ENCODE measurements at regions not wholly inside any gene's neighbourhood (a gene's known extent, or its start where the extent isn't known, plus 50 kb on each side); places are given as distances from the start of the nearest gene placed in this dataset.
"Not testable (repeated sequence)": the region's sequence is repeated elsewhere in the genome, so short reads cannot be mapped to it uniquely, and the experiment has no call there.

GRCh38 chr4:130812117-130812765, 1716.3 kb downstream of the C4orf33 start:
- no peak for DNase-seq (ENCODE audit: low read depth)

DNA sequence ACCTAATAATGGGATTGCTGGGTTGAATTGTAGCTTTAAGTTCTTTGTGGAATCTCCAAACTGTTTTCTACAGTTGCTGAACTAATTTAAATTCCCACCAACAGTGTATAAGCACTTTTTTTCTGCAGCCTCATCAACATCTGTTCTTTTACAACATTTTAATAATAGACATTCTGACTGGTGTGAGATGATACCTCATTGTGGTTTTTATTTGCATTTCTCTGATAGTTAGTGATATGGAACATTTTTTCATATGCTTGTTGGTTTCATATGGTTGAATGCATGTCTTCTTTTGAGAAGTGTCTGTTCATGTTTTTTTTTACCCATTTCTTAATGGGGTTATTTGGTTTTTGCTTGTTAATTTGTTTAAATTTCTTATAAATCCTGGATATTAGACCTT, 1718.9 kb downstream of the C4orf33 start:
- DNase-seq (ENCODE audit: low read depth) = no peak

DNA sequence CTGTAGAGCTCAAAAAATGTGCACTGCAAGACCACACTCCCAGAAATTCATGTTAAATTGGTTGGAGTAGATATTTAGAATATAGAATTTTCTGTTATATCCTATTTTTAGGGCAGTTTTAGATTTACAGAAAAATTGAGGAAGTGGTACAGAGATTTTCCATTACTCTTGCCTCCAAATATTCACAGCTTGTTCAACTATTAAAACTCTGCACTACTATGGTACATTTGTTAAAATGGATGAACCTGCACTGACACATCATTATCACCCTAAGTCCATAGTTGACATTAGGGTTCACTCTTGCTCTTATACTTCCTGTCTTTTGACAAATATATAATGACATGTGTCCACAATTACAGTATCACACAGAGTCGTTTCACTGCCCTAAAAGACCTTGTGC, 1724.5 kb downstream of the C4orf33 start:
- no peak for DNase-seq (ENCODE audit: low read depth)

- no peak for DNase-seq (ENCODE audit: low read depth)
Observed at GRCh38 chr4:130825284-130825683, 1729.3 kb downstream of the C4orf33 start.

- DNase-seq (ENCODE audit: low read depth) = no peak
Observed at GRCh38 chr4:130850019-130850524, 1754.1 kb downstream of the C4orf33 start.

DNA sequence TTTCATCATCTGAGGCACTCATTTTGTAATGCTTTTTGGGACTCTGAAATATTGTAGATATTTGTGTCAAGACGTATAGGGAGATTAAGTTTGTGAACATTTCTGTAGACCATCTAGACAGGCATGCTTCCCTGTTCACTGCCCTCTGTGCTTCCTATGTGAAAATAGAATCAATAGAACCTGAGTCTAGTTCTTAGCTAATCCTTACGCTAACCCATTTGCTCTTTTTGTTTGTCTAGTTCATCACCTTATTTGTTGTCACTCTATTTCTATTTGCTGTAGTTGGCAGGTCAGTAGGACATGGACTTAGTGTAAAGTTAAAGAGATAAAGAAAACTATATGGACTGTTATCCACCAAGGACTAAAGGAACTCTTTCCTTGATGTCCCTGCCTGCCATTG, 1755.2 kb downstream of the C4orf33 start:
- no peak for DNase-seq (ENCODE audit: low read depth)

GRCh38 chr4:130851932-130852331, 1756.0 kb downstream of the C4orf33 start:
- DNase-seq (ENCODE audit: low read depth) = no peak

- no peak for DNase-seq (ENCODE audit: low read depth)
Observed at GRCh38 chr4:130855533-130855932, 1759.6 kb downstream of the C4orf33 start.

- no peak for DNase-seq (ENCODE audit: low read depth)
Observed at GRCh38 chr4:130859991-130860390, 1764.0 kb downstream of the C4orf33 start.

DNA sequence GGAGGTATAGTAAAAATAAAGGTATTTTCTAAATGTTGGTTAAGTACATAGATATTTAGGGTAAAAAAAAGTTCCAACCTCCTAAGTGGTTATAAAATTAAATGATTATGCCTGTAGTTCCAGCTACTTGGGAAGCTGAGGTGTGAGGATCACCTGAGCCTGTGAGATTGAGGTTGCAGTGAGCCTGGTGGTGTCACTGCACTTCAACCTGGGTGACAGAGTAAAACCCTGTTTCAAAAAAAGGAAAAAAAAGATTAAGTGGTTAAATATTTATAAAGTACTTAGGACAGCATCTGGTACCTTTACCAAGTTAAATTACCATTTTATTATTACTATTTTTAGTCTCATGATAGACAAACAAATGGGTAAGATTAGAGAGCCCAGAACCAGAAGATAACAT, 1801.0 kb downstream of the C4orf33 start:
- DNase-seq (ENCODE audit: low read depth) = no peak

GRCh38 chr4:130901321-130901720, 1805.4 kb downstream of the C4orf33 start:
- DNase-seq (ENCODE audit: low read depth) = no peak

GRCh38 chr4:130922955-130923354, 1827.0 kb downstream of the C4orf33 start:
- DNase-seq (ENCODE audit: low read depth) = no peak

DNA sequence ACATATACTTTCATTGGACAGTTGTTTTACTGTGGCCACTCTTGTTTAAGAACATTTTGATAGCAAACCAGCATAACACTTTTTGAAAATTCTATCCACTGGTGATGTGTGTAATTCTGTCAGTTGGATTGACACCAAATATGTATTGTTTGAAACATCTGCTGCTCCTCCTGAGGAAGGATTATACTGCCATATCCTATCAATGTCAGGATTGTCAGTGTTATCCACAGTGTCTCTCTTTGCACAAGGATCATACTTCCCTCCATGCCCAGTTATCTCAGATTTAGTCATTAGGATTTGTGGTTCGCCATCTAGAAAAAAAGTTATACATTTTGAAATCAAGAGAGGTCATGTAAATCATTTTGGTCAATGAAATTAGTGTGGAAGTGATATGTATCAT, 1859.6 kb downstream of the C4orf33 start:
- DNase-seq (ENCODE audit: low read depth) = no peak

DNA sequence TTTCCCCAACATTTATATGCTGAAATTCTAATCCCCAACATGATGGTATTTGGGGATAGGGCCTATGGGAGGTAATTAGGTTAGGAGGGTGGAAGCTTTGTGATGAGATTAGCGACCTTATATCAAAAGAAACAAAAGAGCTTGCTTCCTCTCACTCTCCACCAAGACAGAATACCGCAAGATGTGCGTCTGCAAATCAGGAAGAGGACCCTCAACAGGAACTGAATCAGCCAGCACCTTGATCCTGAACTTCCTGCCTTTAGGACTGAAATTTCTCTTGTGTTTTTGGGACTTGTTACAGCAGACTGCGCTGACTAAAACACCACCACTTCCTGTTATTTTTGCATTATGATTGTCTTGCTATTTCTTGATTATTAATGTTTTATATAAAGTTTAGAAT, 1889.4 kb downstream of the C4orf33 start:
- no peak for DNase-seq (ENCODE audit: low read depth)

- DNase-seq (ENCODE audit: low read depth) = no peak
Observed at GRCh38 chr4:130995988-130996387, 1900.0 kb downstream of the C4orf33 start.

- no peak for DNase-seq (ENCODE audit: low read depth)
Observed at GRCh38 chr4:131001371-131001770, 1905.4 kb downstream of the C4orf33 start.

- DNase-seq (ENCODE audit: low read depth) = no peak
Observed at GRCh38 chr4:131002132-131002531, 1906.2 kb downstream of the C4orf33 start.

- no peak for DNase-seq (ENCODE audit: low read depth)
Observed at GRCh38 chr4:131006388-131006787, 1910.4 kb downstream of the C4orf33 start.

DNA sequence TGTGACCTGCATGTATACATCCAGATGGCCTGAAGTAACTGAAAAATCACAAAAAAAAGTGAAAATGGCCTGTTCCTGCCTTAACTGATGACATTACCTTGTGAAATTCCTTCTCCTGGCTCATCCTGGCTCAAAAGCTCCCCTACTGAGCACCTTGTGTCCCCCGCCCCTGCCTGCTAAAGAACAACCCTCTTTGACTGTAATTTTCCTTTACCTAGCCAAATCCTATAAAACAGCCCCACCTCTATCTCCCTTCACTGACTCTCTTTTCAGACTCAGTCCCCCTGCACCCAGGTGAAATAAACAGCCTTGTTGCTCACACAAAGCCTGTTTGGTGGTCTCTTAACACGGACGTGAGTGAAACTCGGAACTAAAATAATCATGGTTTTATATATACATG, 1916.0 kb downstream of the C4orf33 start:
- DNase-seq (ENCODE audit: low read depth) = not testable (repeated sequence)

- DNase-seq (ENCODE audit: low read depth) = no peak
Observed at GRCh38 chr4:131013226-131013625, 1917.3 kb downstream of the C4orf33 start.

GRCh38 chr4:131026771-131027170, 1930.8 kb downstream of the C4orf33 start:
- no peak for DNase-seq (ENCODE audit: low read depth)

GRCh38 chr4:131044368-131044767, 1948.4 kb downstream of the C4orf33 start:
- DNase-seq (ENCODE audit: low read depth) = no peak

DNA sequence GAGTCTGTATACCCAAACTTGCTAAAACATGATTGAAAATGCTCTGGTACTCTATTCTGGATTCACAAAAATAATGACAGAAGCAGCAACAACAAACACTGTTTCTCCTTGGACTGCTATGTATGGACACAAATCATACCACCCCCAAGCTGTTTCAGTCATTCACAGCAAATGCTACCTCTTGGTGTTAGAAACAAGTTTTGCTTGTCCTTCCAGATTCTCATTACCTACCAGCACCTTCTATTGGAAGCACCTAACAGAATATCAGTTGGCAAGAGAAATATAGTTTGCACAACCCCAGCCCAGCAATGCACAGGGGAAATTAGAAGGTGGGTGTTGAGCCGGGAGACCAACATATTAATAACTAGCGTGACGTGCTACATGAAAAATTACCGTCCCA, 1950.9 kb downstream of the C4orf33 start:
- no peak for DNase-seq (ENCODE audit: low read depth)

DNA sequence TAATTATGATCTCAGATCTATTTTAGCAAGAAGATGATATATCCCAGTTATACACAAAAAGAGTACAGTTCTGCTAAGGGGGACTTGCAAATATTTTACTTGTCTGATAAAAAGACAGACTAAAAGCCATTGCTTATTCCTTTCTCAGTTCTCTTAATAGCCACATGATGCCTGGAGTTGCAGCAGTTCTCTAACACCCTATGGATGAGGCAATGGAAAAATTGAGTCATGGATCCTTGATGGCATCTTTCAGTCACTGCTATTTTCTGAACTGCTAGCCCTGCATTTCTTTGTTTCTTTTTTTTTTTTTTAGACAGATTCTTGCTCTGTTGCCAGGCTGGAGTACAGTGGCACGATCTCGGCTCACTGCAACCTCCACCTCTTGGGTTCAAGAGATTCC, 1956.7 kb downstream of the C4orf33 start:
- DNase-seq (ENCODE audit: low read depth) = no peak

Measured in activated T-cell treated with anti-CD3 and anti-CD28 coated beads for 1 hour (primary cell).